HepG2 (cell line): ENCODE measurements at regions not wholly inside any gene's neighbourhood (a gene's known extent, or its start where the extent isn't known, plus 50 kb on each side); places are given as distances from the start of the nearest gene placed in this dataset.

Experiments
- KDM4B ChIP-seq: sonication (generic); formaldehyde crosslinking; IDR thresholded peaks from 2 replicates; pipeline ENCODE4 v1.4.0; 2020; ENCODE audit warnings: missing genetic modification reagents
- ONECUT2 ChIP-seq: sonication (generic); formaldehyde crosslinking; IDR thresholded peaks from 2 replicates; pipeline ENCODE4 v1.4.0; 2020; ENCODE audit warnings: missing genetic modification reagents
- REST ChIP-seq, 2 experiments: IDR thresholded peaks; 2 replicates each; pipeline ENCODE4 v1.6.1; 2011 to 2012; ENCODE audit warnings: low read length in 2 of 2, borderline replicate concordance in 1 of 2, low read depth in 1 of 2, mild to moderate bottlenecking in 1 of 2, moderate library complexity in 1 of 2
- SSRP1 ChIP-seq: IDR thresholded peaks from 2 replicates; pipeline ENCODE4 v1.6.1; 2016; ENCODE audit warnings: control low read depth
- ZNF510 ChIP-seq: sonication (generic); formaldehyde crosslinking; IDR thresholded peaks from 2 replicates; pipeline ENCODE4 v1.4.0; 2020; ENCODE audit warnings: low read depth, mild to moderate bottlenecking, missing genetic modification reagents
- TF ChIP-seq, protein P1 (sequence below): sonication (generic); formaldehyde crosslinking; IDR thresholded peaks from 2 replicates; pipeline ENCODE4 v1.4.0; 2020; ENCODE audit warnings: missing genetic modification reagents
- TF ChIP-seq, protein P2 (sequence below): sonication (generic); formaldehyde crosslinking; conservative IDR thresholded peaks from 2 replicates; pipeline ENCODE4 v1.8.0; 2022; ENCODE audit warnings: missing genetic modification reagents
- TF ChIP-seq, protein P3 (sequence below): sonication (generic); formaldehyde crosslinking; IDR thresholded peaks from 2 replicates; pipeline ENCODE4 v1.5.0; 2020; ENCODE audit warnings: missing genetic modification reagents

DNA sequence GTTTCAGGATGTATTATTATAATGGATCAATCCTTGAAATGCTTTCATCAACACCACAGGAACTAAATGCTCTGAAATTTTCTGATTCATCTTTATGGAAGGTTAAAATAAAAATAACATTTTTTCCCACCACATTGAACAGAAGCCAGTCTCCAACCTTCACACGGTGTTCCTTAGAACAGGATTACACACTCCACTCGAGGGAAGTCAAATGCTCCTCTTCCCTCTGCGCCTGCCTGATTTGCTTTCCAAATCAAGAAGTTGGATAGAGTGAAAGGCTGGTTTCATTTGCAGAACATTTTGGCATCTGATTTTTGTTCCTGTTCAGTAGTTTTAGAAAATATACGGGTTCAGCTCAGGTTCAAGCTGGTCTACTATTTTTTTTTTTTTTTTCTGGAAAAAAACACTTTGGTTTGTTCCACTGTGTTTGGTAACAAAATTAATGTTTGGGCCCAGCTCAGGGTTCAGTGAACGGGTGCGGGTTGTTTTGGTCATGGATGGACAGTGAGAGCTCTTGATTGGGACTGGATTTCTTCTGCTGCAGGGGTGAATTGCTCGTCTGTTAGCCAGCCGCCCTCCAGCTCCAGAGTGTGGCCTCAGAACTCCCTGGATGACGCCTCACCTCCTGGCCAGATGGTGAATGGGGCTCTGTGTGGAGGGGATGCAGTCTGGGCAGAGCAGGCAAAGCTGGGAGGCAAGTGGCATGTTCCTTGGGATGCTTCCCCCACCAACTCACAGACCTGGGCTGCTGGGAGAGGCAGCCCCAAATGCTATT lies 82.4 kb upstream of the STC2 start:
- TF ChIP-seq ZNF510 (CRISPR knock-in tag), result no peak
- TF ChIP-seq, protein P1, sequence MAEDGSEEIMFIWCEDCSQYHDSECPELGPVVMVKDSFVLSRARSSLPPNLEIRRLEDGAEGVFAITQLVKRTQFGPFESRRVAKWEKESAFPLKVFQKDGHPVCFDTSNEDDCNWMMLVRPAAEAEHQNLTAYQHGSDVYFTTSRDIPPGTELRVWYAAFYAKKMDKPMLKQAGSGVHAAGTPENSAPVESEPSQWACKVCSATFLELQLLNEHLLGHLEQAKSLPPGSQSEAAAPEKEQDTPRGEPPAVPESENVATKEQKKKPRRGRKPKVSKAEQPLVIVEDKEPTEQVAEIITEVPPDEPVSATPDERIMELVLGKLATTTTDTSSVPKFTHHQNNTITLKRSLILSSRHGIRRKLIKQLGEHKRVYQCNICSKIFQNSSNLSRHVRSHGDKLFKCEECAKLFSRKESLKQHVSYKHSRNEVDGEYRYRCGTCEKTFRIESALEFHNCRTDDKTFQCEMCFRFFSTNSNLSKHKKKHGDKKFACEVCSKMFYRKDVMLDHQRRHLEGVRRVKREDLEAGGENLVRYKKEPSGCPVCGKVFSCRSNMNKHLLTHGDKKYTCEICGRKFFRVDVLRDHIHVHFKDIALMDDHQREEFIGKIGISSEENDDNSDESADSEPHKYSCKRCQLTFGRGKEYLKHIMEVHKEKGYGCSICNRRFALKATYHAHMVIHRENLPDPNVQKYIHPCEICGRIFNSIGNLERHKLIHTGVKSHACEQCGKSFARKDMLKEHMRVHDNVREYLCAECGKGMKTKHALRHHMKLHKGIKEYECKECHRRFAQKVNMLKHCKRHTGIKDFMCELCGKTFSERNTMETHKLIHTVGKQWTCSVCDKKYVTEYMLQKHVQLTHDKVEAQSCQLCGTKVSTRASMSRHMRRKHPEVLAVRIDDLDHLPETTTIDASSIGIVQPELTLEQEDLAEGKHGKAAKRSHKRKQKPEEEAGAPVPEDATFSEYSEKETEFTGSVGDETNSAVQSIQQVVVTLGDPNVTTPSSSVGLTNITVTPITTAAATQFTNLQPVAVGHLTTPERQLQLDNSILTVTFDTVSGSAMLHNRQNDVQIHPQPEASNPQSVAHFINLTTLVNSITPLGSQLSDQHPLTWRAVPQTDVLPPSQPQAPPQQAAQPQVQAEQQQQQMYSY (CRISPR knock-in tag), result no peak
- TF ChIP-seq ONECUT2 (CRISPR knock-in tag), result no peak
- TF ChIP-seq, protein P2, sequence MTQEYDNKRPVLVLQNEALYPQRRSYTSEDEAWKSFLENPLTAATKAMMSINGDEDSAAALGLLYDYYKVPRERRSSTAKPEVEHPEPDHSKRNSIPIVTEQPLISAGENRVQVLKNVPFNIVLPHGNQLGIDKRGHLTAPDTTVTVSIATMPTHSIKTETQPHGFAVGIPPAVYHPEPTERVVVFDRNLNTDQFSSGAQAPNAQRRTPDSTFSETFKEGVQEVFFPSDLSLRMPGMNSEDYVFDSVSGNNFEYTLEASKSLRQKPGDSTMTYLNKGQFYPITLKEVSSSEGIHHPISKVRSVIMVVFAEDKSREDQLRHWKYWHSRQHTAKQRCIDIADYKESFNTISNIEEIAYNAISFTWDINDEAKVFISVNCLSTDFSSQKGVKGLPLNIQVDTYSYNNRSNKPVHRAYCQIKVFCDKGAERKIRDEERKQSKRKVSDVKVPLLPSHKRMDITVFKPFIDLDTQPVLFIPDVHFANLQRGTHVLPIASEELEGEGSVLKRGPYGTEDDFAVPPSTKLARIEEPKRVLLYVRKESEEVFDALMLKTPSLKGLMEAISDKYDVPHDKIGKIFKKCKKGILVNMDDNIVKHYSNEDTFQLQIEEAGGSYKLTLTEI (CRISPR knock-in tag), result no peak
- TF ChIP-seq REST (IDR thresholded peaks at IDR 0.05; ENCODE audit: borderline replicate concordance in 1 of 2, low read depth in 1 of 2, low read length in 2 of 2), result no peak
- TF ChIP-seq, protein P3, sequence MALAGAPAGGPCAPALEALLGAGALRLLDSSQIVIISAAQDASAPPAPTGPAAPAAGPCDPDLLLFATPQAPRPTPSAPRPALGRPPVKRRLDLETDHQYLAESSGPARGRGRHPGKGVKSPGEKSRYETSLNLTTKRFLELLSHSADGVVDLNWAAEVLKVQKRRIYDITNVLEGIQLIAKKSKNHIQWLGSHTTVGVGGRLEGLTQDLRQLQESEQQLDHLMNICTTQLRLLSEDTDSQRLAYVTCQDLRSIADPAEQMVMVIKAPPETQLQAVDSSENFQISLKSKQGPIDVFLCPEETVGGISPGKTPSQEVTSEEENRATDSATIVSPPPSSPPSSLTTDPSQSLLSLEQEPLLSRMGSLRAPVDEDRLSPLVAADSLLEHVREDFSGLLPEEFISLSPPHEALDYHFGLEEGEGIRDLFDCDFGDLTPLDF (CRISPR knock-in tag), result no peak
- TF ChIP-seq SSRP1 (CRISPR knock-in tag), result no peak
- TF ChIP-seq KDM4B (CRISPR knock-in tag), result no peak
